Osteoblast (primary cell): ENCODE measurements at regions not wholly inside any gene's neighbourhood (a gene's known extent, or its start where the extent isn't known, plus 50 kb on each side); places are given as distances from the start of the nearest gene placed in this dataset.
A peak's percentile ranks its signal among the peaks of the same experiment; 100 is the strongest.

Experiments
- DNase-seq: peaks from one replicate; pipeline ENCODE4 v3.0.0; 2011; ENCODE audit warnings: low spot score, mixed read lengths; ENCODE audit not compliant: insufficient read length; ENCODE audit errors: missing footprints
- H2AFZ ChIP-seq: 2 replicates; pipeline ENCODE4 v1.6.0; 2011; ENCODE audit warnings: mild to moderate bottlenecking, low read length
- H3K27ac ChIP-seq: 2 replicates; pipeline ENCODE4 v1.5.1; 2011; ENCODE audit warnings: mild to moderate bottlenecking, low read depth, low read length, moderate library complexity
- H3K27me3 ChIP-seq: 2 replicates; pipeline ENCODE4 v1.6.0; 2012; ENCODE audit warnings: mild to moderate bottlenecking, control low read depth, inconsistent platforms, low read length, moderate library complexity; ENCODE audit not compliant: insufficient read depth
- H3K36me3 ChIP-seq: 2 replicates; pipeline ENCODE4 v1.5.1; 2011; ENCODE audit warnings: mild to moderate bottlenecking, low read length, control low read depth, moderate library complexity; ENCODE audit not compliant: insufficient read depth
- H3K4me1 ChIP-seq: 2 replicates; pipeline ENCODE4 v1.5.1; 2011; ENCODE audit warnings: mild to moderate bottlenecking, low read length, control low read depth, moderate library complexity; ENCODE audit not compliant: insufficient read depth
- H3K4me2 ChIP-seq: 2 replicates; pipeline ENCODE4 v1.6.0; 2011; ENCODE audit warnings: mild to moderate bottlenecking, low read length; ENCODE audit not compliant: insufficient read depth
- H3K4me3 ChIP-seq: fragments of 200-600 bp; sonication (generic); 3 replicates; pipeline ENCODE4 v1.5.1; 2012; ENCODE audit warnings: mild to moderate bottlenecking, low read length, inconsistent platforms; ENCODE audit not compliant: insufficient read depth
- H3K79me2 ChIP-seq: 2 replicates; pipeline ENCODE4 v1.6.0; 2012; ENCODE audit warnings: mild to moderate bottlenecking, low read length, control low read depth, inconsistent platforms; ENCODE audit not compliant: insufficient read depth
- H3K9me3 ChIP-seq: 2 replicates; pipeline ENCODE4 v1.5.1; 2011; ENCODE audit warnings: low read depth, low read length, control low read depth
- H4K20me1 ChIP-seq: 2 replicates; pipeline ENCODE4 v1.6.0; 2012; ENCODE audit warnings: mild to moderate bottlenecking, low read length, control low read depth; ENCODE audit not compliant: insufficient read depth
- TF ChIP-seq, protein P1 (sequence below): IDR thresholded peaks from 2 replicates; pipeline ENCODE4 v1.5.1; 2011; ENCODE audit warnings: mild to moderate bottlenecking, low read depth, low read length, moderate library complexity; ENCODE audit errors: extremely low read depth

DNA sequence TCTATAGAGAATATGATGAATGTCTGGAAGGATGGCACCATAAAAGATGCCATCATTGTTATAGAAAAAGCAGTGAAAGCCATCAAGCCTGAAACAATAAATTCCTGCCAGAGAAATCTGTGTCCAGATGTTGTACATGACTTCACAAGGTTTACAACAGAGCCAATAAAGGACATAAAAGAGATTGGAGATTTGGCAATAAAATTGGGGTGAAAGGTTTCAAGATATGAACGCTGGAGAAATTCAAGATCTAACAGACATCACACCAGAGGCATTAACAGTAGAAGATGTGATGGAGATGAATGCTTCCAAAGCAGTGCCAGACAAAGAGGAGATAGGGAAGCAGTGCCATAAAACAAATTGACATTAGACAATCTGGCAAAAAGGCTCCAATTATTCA, 518.8 kb upstream of the ACVR2A start:
- no peaks in the 10 kb centered on the region for H3K9me3 ChIP-seq
- no peaks in the 10 kb centered on the region for H3K79me2 ChIP-seq
- H4K20me1 ChIP-seq, result no peaks in the 10 kb centered on the region
- no peak overlapping the region for H3K27ac ChIP-seq
- no peaks in the 10 kb centered on the region for H3K36me3 ChIP-seq
- H3K4me3 ChIP-seq, result no peak overlapping the region
- no peak overlapping the region for H2AFZ ChIP-seq
- H3K4me2 ChIP-seq, result no peak overlapping the region
- H3K4me1 ChIP-seq, result no peaks in the 10 kb centered on the region
- no peaks in the 10 kb centered on the region for H3K27me3 ChIP-seq
- DNase-seq, result no peak
- TF ChIP-seq, protein P1, sequence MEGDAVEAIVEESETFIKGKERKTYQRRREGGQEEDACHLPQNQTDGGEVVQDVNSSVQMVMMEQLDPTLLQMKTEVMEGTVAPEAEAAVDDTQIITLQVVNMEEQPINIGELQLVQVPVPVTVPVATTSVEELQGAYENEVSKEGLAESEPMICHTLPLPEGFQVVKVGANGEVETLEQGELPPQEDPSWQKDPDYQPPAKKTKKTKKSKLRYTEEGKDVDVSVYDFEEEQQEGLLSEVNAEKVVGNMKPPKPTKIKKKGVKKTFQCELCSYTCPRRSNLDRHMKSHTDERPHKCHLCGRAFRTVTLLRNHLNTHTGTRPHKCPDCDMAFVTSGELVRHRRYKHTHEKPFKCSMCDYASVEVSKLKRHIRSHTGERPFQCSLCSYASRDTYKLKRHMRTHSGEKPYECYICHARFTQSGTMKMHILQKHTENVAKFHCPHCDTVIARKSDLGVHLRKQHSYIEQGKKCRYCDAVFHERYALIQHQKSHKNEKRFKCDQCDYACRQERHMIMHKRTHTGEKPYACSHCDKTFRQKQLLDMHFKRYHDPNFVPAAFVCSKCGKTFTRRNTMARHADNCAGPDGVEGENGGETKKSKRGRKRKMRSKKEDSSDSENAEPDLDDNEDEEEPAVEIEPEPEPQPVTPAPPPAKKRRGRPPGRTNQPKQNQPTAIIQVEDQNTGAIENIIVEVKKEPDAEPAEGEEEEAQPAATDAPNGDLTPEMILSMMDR, result no peak

- Histone ChIP-seq H2AFZ (no peak overlapping the region), H3K4me2 (no peak overlapping the region), H3K4me1 (no peaks in the 10 kb centered on the region), H3K27ac (no peak overlapping the region), H3K36me3 (no peaks in the 10 kb centered on the region), H3K4me3 (no peak overlapping the region), H3K27me3 (no peaks in the 10 kb centered on the region), H3K9me3 (no peaks in the 10 kb centered on the region), H4K20me1 (no peaks in the 10 kb centered on the region), H3K79me2 (no peaks in the 10 kb centered on the region)
- no peak for DNase-seq
- TF ChIP-seq, protein P1, result no peak
Measured at GRCh38 chr2:147320146-147320545, 524.7 kb upstream of the ACVR2A start.

DNA sequence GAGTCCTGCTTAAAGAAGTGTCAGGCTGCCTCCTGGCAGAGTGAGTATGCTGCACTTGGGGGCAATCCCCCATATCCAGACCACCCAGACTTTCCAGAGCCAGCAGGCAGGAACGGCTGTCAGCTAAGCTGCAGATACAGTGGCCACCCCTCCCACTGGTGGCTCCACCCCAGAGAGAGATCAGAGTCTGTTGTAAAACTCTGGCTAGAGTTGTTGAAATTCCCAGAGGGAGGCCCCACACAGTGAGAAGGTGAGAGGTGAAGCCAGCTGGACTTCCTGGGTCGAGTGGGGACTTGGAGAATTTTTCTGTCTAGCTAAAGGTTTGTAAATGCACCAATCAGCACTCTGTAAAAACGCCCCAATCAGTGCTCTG, 533.8 kb upstream of the ACVR2A start:
- H3K4me1 ChIP-seq, result no peaks in the 10 kb centered on the region
- H3K79me2 ChIP-seq, result no peaks in the 10 kb centered on the region
- TF ChIP-seq, protein P1, result no peak
- no peaks in the 10 kb centered on the region for H4K20me1 ChIP-seq
- no peaks in the 10 kb centered on the region for H3K36me3 ChIP-seq
- DNase-seq, result no peak
- H3K27ac ChIP-seq, result no peak overlapping the region
- H3K27me3 ChIP-seq, result no peaks in the 10 kb centered on the region
- H3K4me2 ChIP-seq, result no peak overlapping the region
- H2AFZ ChIP-seq, result no peak overlapping the region
- no peaks in the 10 kb centered on the region for H3K9me3 ChIP-seq
- no peak overlapping the region for H3K4me3 ChIP-seq

GRCh38 chr2:147310335-147311057, 534.3 kb upstream of the ACVR2A start:
- peak; percentile 14 for DNase-seq

More at GRCh38 chr2:147310335-147311057, 534.3 kb upstream of the ACVR2A start:
- TF ChIP-seq, protein P1, result no peak
- Histone ChIP-seq H3K4me1 (no peaks in the 10 kb centered on the region), H3K36me3 (no peaks in the 10 kb centered on the region), H3K4me2 (no peak overlapping the region), H3K9me3 (no peaks in the 10 kb centered on the region), H3K27ac (no peak overlapping the region), H3K27me3 (no peaks in the 10 kb centered on the region), H3K79me2 (no peaks in the 10 kb centered on the region), H3K4me3 (no peak overlapping the region), H2AFZ (no peak overlapping the region), H4K20me1 (no peaks in the 10 kb centered on the region)
